Heart left ventricle (tissue), 16 donors: ENCODE measurements at regions not wholly inside any gene's neighbourhood (a gene's known extent, or its start where the extent isn't known, plus 50 kb on each side); places are given as distances from the start of the nearest gene placed in this dataset.
A peak's percentile ranks its signal among the peaks of the same experiment; 100 is the strongest.

Experiments used
- ATAC-seq, 4 donors: fragments of 200-7000 bp; cut with Tn5 transposase; one replicate each; pipeline ENCODE4 v1.9.1; 2020 to 2022; ENCODE audit warnings: moderate library complexity in 4 of 4, mild to moderate bottlenecking in 3 of 4, moderate number of reproducible peaks in 1 of 4
- DNase-seq, 5 donors: peaks; one replicate each; pipeline ENCODE4 v3.0.0-alpha.2; 2020
- H3K27ac ChIP-seq, 12 donors: fragments of 200-600 bp; sonication (generic) in 4 of 12; one replicate each; pipeline versions ENCODE4 v1.5.0 to v1.8.0; 2016 to 2022; ENCODE audit warnings: mild to moderate bottlenecking in 2 of 12
- H3K27me3 ChIP-seq, 9 donors: fragments of 200-600 bp; sonication (generic) in 2 of 9; one replicate each; pipeline versions ENCODE4 v1.5.1 to v1.8.0; 2016 to 2022; ENCODE audit warnings: mild to moderate bottlenecking in 3 of 9
- H3K36me3 ChIP-seq, 9 donors: fragments of 200-600 bp; sonication (generic) in 2 of 9; one replicate each; pipeline versions ENCODE4 v1.5.0 to v1.8.0; 2018 to 2022; ENCODE audit warnings: mild to moderate bottlenecking in 2 of 9
- H3K4me1 ChIP-seq, 12 donors: fragments of 200-600 bp; sonication (generic) in 4 of 12; one replicate each; pipeline versions ENCODE4 v1.5.0 to v1.8.0; 2016 to 2022; ENCODE audit warnings: mild to moderate bottlenecking in 3 of 12
- H3K4me3 ChIP-seq, 12 donors: fragments of 200-600 bp; sonication (generic) in 4 of 12; one replicate each; pipeline versions ENCODE4 v1.5.0 to v1.8.0; 2017 to 2022; ENCODE audit warnings: mild to moderate bottlenecking in 9 of 12, moderate library complexity in 4 of 12
- H3K9me3 ChIP-seq, 12 donors: fragments of 200-600 bp; sonication (generic) in 4 of 12; one replicate each; pipeline versions ENCODE4 v1.5.0 to v1.8.0; 2016 to 2022; ENCODE audit warnings: mild to moderate bottlenecking in 1 of 12
- CTCF ChIP-seq, 12 donors: fragments of 200-600 bp; sonication (generic) in 4 of 12; IDR thresholded peaks; one replicate each; pipeline versions ENCODE4 v1.5.0 to v1.8.0; 2018 to 2022; ENCODE audit warnings: antibody characterized with exemption in 12 of 12, mild to moderate bottlenecking in 5 of 12
- POLR2A ChIP-seq, 2 donors: fragments of 450-650 bp; IDR thresholded peaks; one replicate each; pipeline ENCODE4 v1.6.1; 2017; ENCODE audit warnings: antibody characterized with exemption in 2 of 2, mild to moderate bottlenecking in 2 of 2, moderate library complexity in 2 of 2
- WGBS, 4 donors: extraction: QIAGEN DNeasy Blood & Tissue Kit in 2 of 4; methylation state at CpG; one replicate each; pipeline versions ENCODE4 v1.1.5 to v1.1.7; 2013 to 2018; 5-methylcytosine and 5-hydroxymethylcytosine counted together
- intact Hi-C, 10 donors: fragments of 100-400 bp; cut with DNase I; formaldehyde crosslinking; loops; one replicate each; pipeline versions ENCODE4 v1.11.1 to v1.14.2; 2022
- donor health status: ischemic (EF 13 %, LVEDD 7.1; RV severe dilation, severe dysfunction).
- donor health status: healthy with polysubstance abuse.
- donor health status: DM: no; HTN: yes; CAD: no.
- donor health status: DM: no; HTN: no; CAD: no.
- donor health status: ischemic (EF 25% LVEDD 6.9; RV normal size, moderate dysfunction).
- donor health status: ischemic (EF 25% LVEDD 5.7; RV mildly dilated, moderate dysfunction).
- donor health status: healthy.
- donor health status: DM: yes; HTN: yes; CAD: no.
- donor health status: ischemic (EF 35%, LVEDD 5.7; RV mildly dilated, moderate dysfunction).
- donor health status: nonischemic (EF 11% LVEDD 7.7; RV severe dilation, severe dysfunction).
- donor health status: DM: yes; HTN: yes; CAD: no.
- donor health status: PGD.
- donor health status: ischemic (EF 29% LVEDD 5.4; RV normal size, mild dysfunction).
- donor health status: nonischemic (EF 23%, LVEDD 6.1; RV moderate dilation, normal function).

DNA sequence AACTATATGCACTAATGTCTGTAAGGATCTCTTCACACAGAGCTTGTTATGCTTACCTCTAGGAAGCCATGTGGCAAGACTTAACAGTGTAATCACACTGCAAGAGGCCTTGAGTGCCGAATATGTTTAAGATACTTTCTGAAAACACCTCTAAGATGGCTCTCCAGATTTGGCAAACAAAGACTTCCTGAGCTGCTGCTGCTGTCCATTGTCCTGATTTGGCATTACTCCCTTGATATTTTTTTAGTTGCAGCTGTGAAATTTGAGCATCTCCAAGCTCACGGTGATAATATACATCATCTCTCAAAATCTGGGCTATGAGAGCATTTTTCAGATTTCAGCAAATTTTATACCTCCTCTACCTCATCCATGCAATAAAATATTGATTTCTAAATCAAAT is 384.5 kb upstream of the CDH6 start:
- DNase-seq (no peak), ATAC-seq (no peak)
- no peak overlapping the region for H3K27ac ChIP-seq
- H3K4me3 ChIP-seq, result no peak overlapping the region
- H3K36me3 ChIP-seq, result no peaks in the 10 kb centered on the region
- no peaks in the 10 kb centered on the region for H3K27me3 ChIP-seq
- TF ChIP-seq CTCF (IDR thresholded peaks at IDR 0.05) (no peak), POLR2A (IDR thresholded peaks at IDR 0.05) (no peak)
- no peaks in the 10 kb centered on the region for H3K9me3 ChIP-seq
- intact Hi-C loops, result loop anchor here in 3 of 10 donors (10.0 kb wide), 1 partner anchor 426 kb away; no protein-coding TSS in a partner anchor
- no peaks in the 10 kb centered on the region for H3K4me1 ChIP-seq
- 36 to 54% (median 41%) methylated on average over 2 of the region's 2 CpGs for WGBS, 4 donors

- intact Hi-C loops, result loop anchor here in 9 of 10 donors (1.0 to 10.0 kb wide), 6 partner anchors 381 to 430 kb away; no protein-coding TSS in a partner anchor
- no peaks in the 10 kb centered on the region for H3K36me3 ChIP-seq
- H3K4me3 ChIP-seq, result no peak overlapping the region
- TF ChIP-seq POLR2A (IDR thresholded peaks at IDR 0.05) (no peak), CTCF (IDR thresholded peaks at IDR 0.05) (peak; percentile 8 to 63 (median 44))
- H3K9me3 ChIP-seq, result no peaks in the 10 kb centered on the region
- peak in 3 of 5 donors; percentile 10 to 44 (median 19) for DNase-seq
- 49 to 63% (median 57%) methylated on average over 7 of the region's 7 CpGs for WGBS, 4 donors
- no peaks in the 10 kb centered on the region for H3K27me3 ChIP-seq
- H3K4me1 ChIP-seq, result no peaks in the 10 kb centered on the region
- no peak overlapping the region for H3K27ac ChIP-seq
- peak in 3 of 4 donors; percentile 75 to 81 (median 76) for ATAC-seq
These were observed 388.6 kb upstream of the CDH6 start for GRCh38 chr5:30804739-30805505.

- Histone ChIP-seq H3K27me3 (no peaks in the 10 kb centered on the region), H3K27ac (no peak overlapping the region), H3K9me3 (no peaks in the 10 kb centered on the region), H3K4me1 (no peaks in the 10 kb centered on the region), H3K4me3 (no peak overlapping the region), H3K36me3 (no peaks in the 10 kb centered on the region)
- no peak for TF ChIP-seq CTCF (IDR thresholded peaks at IDR 0.05)
- no peak for TF ChIP-seq POLR2A (IDR thresholded peaks at IDR 0.05)
- intact Hi-C loops, result loop anchor here in 7 of 10 donors (5.0 to 10.0 kb wide), 3 partner anchors 384 to 432 kb away; no protein-coding TSS in a partner anchor
- WGBS, 4 donors, result 80 to 86% (median 81%) methylated on average over 5 of the region's 5 CpGs
- ATAC-seq (no peak), DNase-seq (no peak)
These were observed 390.4 kb upstream of the CDH6 start for GRCh38 chr5:30802961-30803705.

DNA sequence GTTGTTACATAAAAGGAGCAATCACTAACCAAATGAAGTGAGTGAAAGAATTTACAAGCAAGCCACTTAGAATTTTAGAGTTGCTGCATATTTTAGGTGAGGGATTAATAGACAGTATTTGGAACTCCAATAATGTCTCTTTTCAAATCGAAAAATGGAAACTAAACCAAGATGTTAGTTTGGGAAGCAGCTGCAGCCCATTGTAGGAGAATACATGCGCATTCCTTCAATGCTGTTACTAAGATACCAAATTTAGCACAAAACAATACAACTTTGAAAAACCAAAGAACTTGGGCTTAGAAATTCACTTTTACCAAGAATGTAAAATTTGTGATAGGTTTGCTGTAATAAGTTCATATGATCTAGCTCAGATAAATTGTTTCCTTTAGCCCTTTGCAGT is 411.8 kb upstream of the CDH6 start:
- Histone ChIP-seq H3K36me3 (no peaks in the 10 kb centered on the region), H3K4me1 (no peaks in the 10 kb centered on the region), H3K4me3 (no peak overlapping the region), H3K27me3 (no peaks in the 10 kb centered on the region), H3K9me3 (peaks cover 0 to 6% (median 0%) of the 10 kb centered on the region in 12 donors), H3K27ac (no peak overlapping the region)
- no peak for DNase-seq
- WGBS, 4 donors, result 60 to 74% (median 66%) methylated on average over 2 of the region's 2 CpGs
- no peak for TF ChIP-seq POLR2A (IDR thresholded peaks at IDR 0.05)
- no peak for TF ChIP-seq CTCF (IDR thresholded peaks at IDR 0.05)
- intact Hi-C loops, result no loop called here
- no peak for ATAC-seq
